T-cell (primary cell): ENCODE measurements at regions not wholly inside any gene's neighbourhood (a gene's known extent, or its start where the extent isn't known, plus 50 kb on each side); places are given as distances from the start of the nearest gene placed in this dataset.

ENCODE experiments used
- ATAC-seq, 4 experiments: fragments of 200-7000 bp in 3 of 4; fragments of 150-1000 bp in 1 of 4; cut with Tn5 transposase; replicated peaks in 1 of 4; 1 replicate in 3 of 4; 2 replicates in 1 of 4; pipeline ENCODE4 v1.10.0; 2021; ENCODE audit warnings: moderate library complexity in 3 of 4, mild to moderate bottlenecking in 2 of 4, moderate number of reproducible peaks in 1 of 4
- CTCF ChIA-PET, 2 donors: fragments of 300-600 bp; sonication (Branson Sonifier 250); formaldehyde crosslinking; loops; one replicate each; lab custom pipeline; 2022; ENCODE audit warnings: antibody characterized with exemption in 2 of 2; lab: Charles Lee
- POLR2A ChIA-PET, 2 donors: fragments of 300-600 bp; sonication (Branson Sonifier 250); formaldehyde crosslinking; loops; one replicate each; lab custom pipeline; 2022; ENCODE audit warnings: antibody characterized with exemption in 2 of 2; lab: Charles Lee
- DNase-seq, 35 experiments: peaks; one replicate each; pipeline versions ENCODE4 v3.0.0 to v3.0.0-alpha.2; 2013 to 2023
- H3K27ac ChIP-seq: one replicate; pipeline ENCODE4 v1.5.1; 2013; ENCODE audit warnings: low read length
- H3K27me3 ChIP-seq, 2 experiments: replicated peaks in 1 of 2; 1 replicate in 1 of 2; 2 replicates in 1 of 2; pipeline versions ENCODE4 v1.6.1 to v1.7.0; 2013; ENCODE audit warnings: low read length in 1 of 2, mixed read lengths in 1 of 2; ENCODE audit not compliant: control insufficient read depth in 2 of 2, insufficient read depth in 2 of 2; ENCODE audit errors: extremely low read depth in 1 of 2
- H3K36me3 ChIP-seq, 2 donors: 1 replicate in 1 of 2; 2 replicates in 1 of 2; pipeline versions ENCODE4 v1.6.1 to v1.7.0; 2013; ENCODE audit warnings: low read length in 1 of 2; ENCODE audit not compliant: control insufficient read depth in 2 of 2, insufficient read depth in 1 of 2; ENCODE audit errors: extremely low read depth in 1 of 2
- H3K4me1 ChIP-seq, 2 experiments: 1 replicate in 1 of 2; 2 replicates in 1 of 2; pipeline versions ENCODE4 v1.6.1 to v1.7.0; 2013; ENCODE audit warnings: low read length in 2 of 2, mixed read lengths in 1 of 2; ENCODE audit not compliant: insufficient read depth in 2 of 2, control insufficient read depth in 1 of 2; ENCODE audit errors: extremely low read depth in 1 of 2
- H3K4me3 ChIP-seq, 2 donors: 1 replicate in 1 of 2; 2 replicates in 1 of 2; pipeline versions ENCODE4 v1.5.1 to v1.7.0; 2013; ENCODE audit warnings: mild to moderate bottlenecking in 2 of 2, low read length in 1 of 2, moderate library complexity in 1 of 2; ENCODE audit not compliant: control insufficient read depth in 1 of 2; ENCODE audit errors: extremely low read depth in 1 of 2
- H3K9me3 ChIP-seq: 2 replicates; pipeline ENCODE4 v1.7.0; 2013
- H3K27ac Mint-ChIP-seq, 2 donors: one replicate each; pipeline ENCODE4 v1.8.0; 2020 to 2021; ENCODE audit warnings: mild to moderate bottlenecking in 2 of 2, mixed read lengths in 2 of 2
- H3K27me3 Mint-ChIP-seq, 2 donors: one replicate each; pipeline ENCODE4 v1.8.0; 2021 to 2022; ENCODE audit warnings: mixed read lengths in 2 of 2
- H3K36me3 Mint-ChIP-seq: one replicate; pipeline ENCODE4 v1.8.0; 2021; ENCODE audit warnings: mixed read lengths
- H3K4me1 Mint-ChIP-seq, 3 donors: one replicate each; pipeline ENCODE4 v1.8.0; 2020 to 2022; ENCODE audit warnings: mixed read lengths in 3 of 3, mild to moderate bottlenecking in 1 of 3
- H3K4me3 Mint-ChIP-seq, 3 donors: one replicate each; pipeline ENCODE4 v1.8.0; 2020 to 2022; ENCODE audit warnings: mild to moderate bottlenecking in 3 of 3, mixed read lengths in 3 of 3, moderate library complexity in 3 of 3
- H3K9me3 Mint-ChIP-seq, 3 donors: one replicate each; pipeline ENCODE4 v1.8.0; 2020 to 2022; ENCODE audit warnings: mixed read lengths in 3 of 3
- WGBS: methylation state at CpG from one replicate; pipeline ENCODE4 v1.1.5; 2013; ENCODE audit warnings: missing lambda C conversion rate; ENCODE audit not compliant: insufficient coverage; 5-methylcytosine and 5-hydroxymethylcytosine counted together

- no peak overlapping the region for H3K4me3 ChIP-seq
- ChIA-PET CTCF (no interaction called here), POLR2A (no interaction called here)
- H3K9me3 Mint-ChIP-seq: no peaks in the 10 kb centered on the region
- no peak overlapping the region for H3K4me3 Mint-ChIP-seq
- H3K27ac ChIP-seq: no peak overlapping the region
- ATAC-seq (no peak), DNase-seq (no peak)
- WGBS: 73% methylated on average over 3 of the region's 10 CpGs
- H3K4me1 ChIP-seq: no peaks in the 10 kb centered on the region
- H3K36me3 Mint-ChIP-seq: no peaks in the 10 kb centered on the region
- peaks cover 13 to 20% of the 10 kb centered on the region in 2 donors for H3K27me3 Mint-ChIP-seq
- H3K27me3 ChIP-seq: peaks cover 0 to 22% of the 10 kb centered on the region in 2 experiments
- no peaks in the 10 kb centered on the region for H3K4me1 Mint-ChIP-seq
- H3K27ac Mint-ChIP-seq: no peak overlapping the region
- H3K9me3 ChIP-seq: no peaks in the 10 kb centered on the region
- H3K36me3 ChIP-seq: no peaks in the 10 kb centered on the region
These were observed 207.5 kb downstream of the MATN1 start for GRCh38 chr1:30515755-30516484.

GRCh38 chr1:30514945-30515344, 208.4 kb downstream of the MATN1 start:
- H3K27ac Mint-ChIP-seq: no peak overlapping the region
- no peak overlapping the region for H3K4me3 Mint-ChIP-seq
- ChIA-PET POLR2A (no interaction called here), CTCF (no interaction called here)
- no peaks in the 10 kb centered on the region for H3K4me1 ChIP-seq
- no peak overlapping the region for H3K4me3 ChIP-seq
- no peaks in the 10 kb centered on the region for H3K36me3 ChIP-seq
- peaks cover 0 to 22% of the 10 kb centered on the region in 2 experiments for H3K27me3 ChIP-seq
- no peaks in the 10 kb centered on the region for H3K36me3 Mint-ChIP-seq
- H3K27me3 Mint-ChIP-seq: peaks cover 13 to 20% of the 10 kb centered on the region in 2 donors
- ATAC-seq: no peak
- WGBS: 41% methylated on average over 3 of the region's 3 CpGs
- H3K9me3 ChIP-seq: no peaks in the 10 kb centered on the region
- no peak overlapping the region for H3K27ac ChIP-seq
- no peak for DNase-seq
- no peaks in the 10 kb centered on the region for H3K4me1 Mint-ChIP-seq
- no peaks in the 10 kb centered on the region for H3K9me3 Mint-ChIP-seq

GRCh38 chr1:30514137-30514654, 209.2 kb downstream of the MATN1 start:
- CTCF ChIA-PET: no interaction called here
- Histone ChIP-seq H3K4me3 (no peak overlapping the region), H3K27me3 (peaks cover 0 to 22% of the 10 kb centered on the region in 2 experiments), H3K27ac (no peak overlapping the region), H3K9me3 (no peaks in the 10 kb centered on the region), H3K36me3 (no peaks in the 10 kb centered on the region), H3K4me1 (no peaks in the 10 kb centered on the region)
- Mint-ChIP-seq H3K4me3 (no peak overlapping the region), H3K4me1 (no peaks in the 10 kb centered on the region), H3K36me3 (no peaks in the 10 kb centered on the region), H3K9me3 (peaks cover 0 to 2% (median 0%) of the 10 kb centered on the region in 3 donors), H3K27ac (no peak overlapping the region), H3K27me3 (peaks cover 15 to 20% of the 10 kb centered on the region in 2 donors)
- no peak for DNase-seq
- POLR2A ChIA-PET: no interaction called here
- 53% methylated on average over 4 of the region's 6 CpGs for WGBS
- no peak for ATAC-seq

- Histone ChIP-seq H3K4me3 (no peak overlapping the region), H3K9me3 (no peaks in the 10 kb centered on the region), H3K4me1 (no peaks in the 10 kb centered on the region), H3K27me3 (peaks cover 0 to 25% of the 10 kb centered on the region in 2 experiments), H3K27ac (no peak overlapping the region), H3K36me3 (no peaks in the 10 kb centered on the region)
- peaks cover 0 to 4% (median 0%) of the 10 kb centered on the region in 3 donors for H3K9me3 Mint-ChIP-seq
- H3K36me3 Mint-ChIP-seq: no peaks in the 10 kb centered on the region
- no peaks in the 10 kb centered on the region for H3K4me1 Mint-ChIP-seq
- peaks cover 17 to 22% of the 10 kb centered on the region in 2 donors for H3K27me3 Mint-ChIP-seq
- no peak overlapping the region for H3K27ac Mint-ChIP-seq
- CTCF ChIA-PET: no interaction called here
- no peak overlapping the region for H3K4me3 Mint-ChIP-seq
- POLR2A ChIA-PET: no interaction called here
- no peak for DNase-seq
- 74% methylated on average over 9 of the region's 12 CpGs for whole genome bisulfite sequencing
- ATAC-seq: no peak
These were observed 209.8 kb downstream of the MATN1 start for GRCh38 chr1:30513396-30514136.

- Histone ChIP-seq H3K4me3 (no peak overlapping the region), H3K4me1 (no peaks in the 10 kb centered on the region), H3K9me3 (no peaks in the 10 kb centered on the region), H3K36me3 (no peaks in the 10 kb centered on the region), H3K27ac (no peak overlapping the region), H3K27me3 (peaks cover 0 to 28% of the 10 kb centered on the region in 2 experiments)
- CTCF ChIA-PET: no interaction called here
- Mint-ChIP-seq H3K9me3 (peaks cover 0 to 4% (median 0%) of the 10 kb centered on the region in 3 donors), H3K27ac (no peak overlapping the region), H3K36me3 (no peaks in the 10 kb centered on the region), H3K27me3 (peaks cover 19 to 26% of the 10 kb centered on the region in 2 donors), H3K4me1 (no peaks in the 10 kb centered on the region), H3K4me3 (no peak overlapping the region)
- no peak for DNase-seq
- 85% methylated on average over 7 of the region's 9 CpGs for WGBS
- ATAC-seq: no peak
- POLR2A ChIA-PET: no interaction called here
These were observed 210.5 kb downstream of the MATN1 start for GRCh38 chr1:30512914-30513265.

GRCh38 chr1:30511991-30512913, 211.1 kb downstream of the MATN1 start:
- H3K9me3 Mint-ChIP-seq: peaks cover 0 to 4% (median 0%) of the 10 kb centered on the region in 3 donors
- ATAC-seq: no peak
- Histone ChIP-seq H3K4me3 (no peak overlapping the region), H3K27me3 (peaks cover 0 to 33% of the 10 kb centered on the region in 2 experiments), H3K27ac (no peak overlapping the region), H3K9me3 (no peaks in the 10 kb centered on the region), H3K36me3 (no peaks in the 10 kb centered on the region), H3K4me1 (no peaks in the 10 kb centered on the region)
- no peaks in the 10 kb centered on the region for H3K4me1 Mint-ChIP-seq
- H3K4me3 Mint-ChIP-seq: no peak overlapping the region
- H3K36me3 Mint-ChIP-seq: no peaks in the 10 kb centered on the region
- ChIA-PET CTCF (no interaction called here), POLR2A (no interaction called here)
- H3K27ac Mint-ChIP-seq: no peak overlapping the region
- DNase-seq: no peak
- WGBS: 54% methylated on average over 10 of the region's 18 CpGs
- H3K27me3 Mint-ChIP-seq: peaks cover 17 to 24% of the 10 kb centered on the region in 2 donors
